ENCODE measurements at regions not wholly inside any gene's neighbourhood (a gene's known extent, or its start where the extent isn't known, plus 50 kb on each side); places are given as distances from the start of the nearest gene placed in this dataset.

- 93 to 94% methylated on average over 4 of the region's 4 CpGs for WGBS, 2 donors
- H3K27me3 ChIP-seq, result no peaks in the 10 kb centered on the region
- H3K9me3 ChIP-seq, result no peaks in the 10 kb centered on the region
- no peak overlapping the region for H3K4me3 ChIP-seq (replicated peaks in 1 of 3)
- no peak for DNase-seq
- no peaks in the 10 kb centered on the region for H3K36me3 ChIP-seq
- H3K27ac ChIP-seq, result no peak overlapping the region
- H3K4me1 ChIP-seq, result no peaks in the 10 kb centered on the region
- TF ChIP-seq POLR2A (IDR thresholded peaks at IDR 0.05), result no peak
- TF ChIP-seq, protein P1, sequence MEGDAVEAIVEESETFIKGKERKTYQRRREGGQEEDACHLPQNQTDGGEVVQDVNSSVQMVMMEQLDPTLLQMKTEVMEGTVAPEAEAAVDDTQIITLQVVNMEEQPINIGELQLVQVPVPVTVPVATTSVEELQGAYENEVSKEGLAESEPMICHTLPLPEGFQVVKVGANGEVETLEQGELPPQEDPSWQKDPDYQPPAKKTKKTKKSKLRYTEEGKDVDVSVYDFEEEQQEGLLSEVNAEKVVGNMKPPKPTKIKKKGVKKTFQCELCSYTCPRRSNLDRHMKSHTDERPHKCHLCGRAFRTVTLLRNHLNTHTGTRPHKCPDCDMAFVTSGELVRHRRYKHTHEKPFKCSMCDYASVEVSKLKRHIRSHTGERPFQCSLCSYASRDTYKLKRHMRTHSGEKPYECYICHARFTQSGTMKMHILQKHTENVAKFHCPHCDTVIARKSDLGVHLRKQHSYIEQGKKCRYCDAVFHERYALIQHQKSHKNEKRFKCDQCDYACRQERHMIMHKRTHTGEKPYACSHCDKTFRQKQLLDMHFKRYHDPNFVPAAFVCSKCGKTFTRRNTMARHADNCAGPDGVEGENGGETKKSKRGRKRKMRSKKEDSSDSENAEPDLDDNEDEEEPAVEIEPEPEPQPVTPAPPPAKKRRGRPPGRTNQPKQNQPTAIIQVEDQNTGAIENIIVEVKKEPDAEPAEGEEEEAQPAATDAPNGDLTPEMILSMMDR (IDR thresholded peaks at IDR 0.05), result no peak
- intact Hi-C loops (cut with DNase I), result no loop called here
Measured at GRCh38 chrX:45894864-45895645, 650.2 kb downstream of the ZNF674 start.

DNA sequence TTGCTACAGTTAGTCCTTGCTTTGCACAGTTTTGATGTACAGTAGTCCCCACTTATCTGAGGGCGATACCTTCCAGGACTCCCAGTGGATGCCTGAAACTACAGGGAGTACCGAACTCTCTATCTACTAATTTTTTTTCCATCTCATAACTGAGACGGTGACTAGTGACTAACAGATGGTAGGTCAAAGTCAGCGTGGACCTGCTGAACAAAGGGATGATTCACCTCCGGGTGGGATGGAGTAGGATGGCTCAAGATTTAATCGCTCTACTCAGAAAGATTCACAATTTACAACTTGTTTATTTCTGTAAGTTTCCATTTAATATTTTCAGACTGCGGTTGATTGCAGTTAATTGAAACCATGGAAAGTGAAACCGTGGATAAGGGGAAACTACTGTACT lies 655.8 kb downstream of the ZNF674 start:
- Histone ChIP-seq H3K27me3 (no peaks in the 10 kb centered on the region), H3K27ac (no peak overlapping the region), H3K9me3 (no peaks in the 10 kb centered on the region), H3K4me1 (no peaks in the 10 kb centered on the region), H3K4me3 (replicated peaks in 1 of 3) (no peak overlapping the region), H3K36me3 (no peaks in the 10 kb centered on the region)
- intact Hi-C loops (cut with DNase I), result no loop called here
- WGBS, 2 donors, result 87 to 95% methylated on average over 8 of the region's 8 CpGs
- TF ChIP-seq, protein P1 (IDR thresholded peaks at IDR 0.05), result no peak
- TF ChIP-seq POLR2A (IDR thresholded peaks at IDR 0.05), result no peak
- no peak for DNase-seq

GRCh38 chrX:45888518-45888917 lies 656.7 kb downstream of the ZNF674 start:
- H3K4me3 ChIP-seq (replicated peaks in 1 of 3), result no peak overlapping the region
- no peak for TF ChIP-seq POLR2A (IDR thresholded peaks at IDR 0.05)
- TF ChIP-seq, protein P1 (IDR thresholded peaks at IDR 0.05), result no peak
- no peaks in the 10 kb centered on the region for H3K4me1 ChIP-seq
- DNase-seq, result no peak
- intact Hi-C loops (cut with DNase I), result no loop called here
- H3K9me3 ChIP-seq, result no peaks in the 10 kb centered on the region
- no peak overlapping the region for H3K27ac ChIP-seq
- H3K27me3 ChIP-seq, result no peaks in the 10 kb centered on the region
- H3K36me3 ChIP-seq, result no peaks in the 10 kb centered on the region

DNA sequence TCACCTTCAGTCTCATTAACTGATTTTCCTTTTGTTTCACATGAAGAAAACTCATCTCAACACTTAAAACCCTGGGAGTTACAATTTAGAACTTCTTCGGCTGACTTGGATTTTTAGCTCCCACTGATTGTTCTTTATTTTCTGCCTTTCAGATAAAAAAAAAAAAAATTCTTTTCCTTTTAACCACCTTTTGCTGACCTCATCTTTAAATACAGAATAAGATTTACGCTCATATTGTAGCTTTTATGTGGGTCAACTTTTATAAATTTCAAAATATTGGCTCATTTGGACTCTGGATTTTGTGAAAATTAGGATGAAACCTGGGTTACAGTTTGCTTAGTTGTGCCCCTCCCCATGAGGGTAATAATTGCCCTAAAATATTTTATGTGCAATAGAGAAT lies 659.3 kb downstream of the ZNF674 start:
- 88 to 91% methylated on average over 2 of the region's 2 CpGs for WGBS, 2 donors
- H3K36me3 ChIP-seq, result no peaks in the 10 kb centered on the region
- H3K9me3 ChIP-seq, result no peaks in the 10 kb centered on the region
- intact Hi-C loops (cut with DNase I), result no loop called here
- H3K27ac ChIP-seq, result no peak overlapping the region
- TF ChIP-seq, protein P1 (IDR thresholded peaks at IDR 0.05), result no peak
- no peak for TF ChIP-seq POLR2A (IDR thresholded peaks at IDR 0.05)
- DNase-seq, result no peak
- no peaks in the 10 kb centered on the region for H3K27me3 ChIP-seq
- H3K4me1 ChIP-seq, result no peaks in the 10 kb centered on the region
- H3K4me3 ChIP-seq (replicated peaks in 1 of 3), result no peak overlapping the region

DNA sequence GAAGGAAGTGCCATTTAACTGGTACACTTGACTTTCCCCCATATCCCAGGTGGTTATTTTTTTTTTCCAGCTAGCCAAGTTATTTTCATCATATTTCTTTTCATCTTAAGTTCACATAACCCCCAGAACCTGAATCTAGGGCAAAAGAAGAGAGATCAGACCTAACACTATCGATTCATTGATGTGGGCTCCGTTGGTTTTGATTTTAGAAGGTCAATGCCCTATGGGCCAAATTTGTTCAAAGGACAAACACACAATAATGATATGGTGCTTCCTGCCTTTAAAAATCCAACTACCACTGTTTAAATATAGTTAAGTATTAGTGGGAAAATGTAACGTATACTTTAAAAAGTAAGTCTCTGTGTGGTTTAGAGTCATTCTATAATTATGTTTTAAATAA lies 665.7 kb downstream of the ZNF674 start:
- H3K4me3 ChIP-seq (replicated peaks in 1 of 3), result no peak overlapping the region
- DNase-seq, result no peak
- WGBS, 2 donors, result 88 to 93% methylated on average over 3 of the region's 3 CpGs
- no peaks in the 10 kb centered on the region for H3K36me3 ChIP-seq
- H3K27me3 ChIP-seq, result no peaks in the 10 kb centered on the region
- no peaks in the 10 kb centered on the region for H3K9me3 ChIP-seq
- intact Hi-C loops (cut with DNase I), result no loop called here
- TF ChIP-seq, protein P1 (IDR thresholded peaks at IDR 0.05), result no peak
- no peaks in the 10 kb centered on the region for H3K4me1 ChIP-seq
- H3K27ac ChIP-seq, result no peak overlapping the region

Data from thyroid gland (tissue), 4 donors.